SW 1271 (cell line): ENCODE measurements at regions not wholly inside any gene's neighbourhood (a gene's known extent, or its start where the extent isn't known, plus 50 kb on each side); places are given as distances from the start of the nearest gene placed in this dataset.

Experiments
- DNase-seq, 2 experiments: peaks; one replicate each; lab custom pipeline; 2025; lab: John Stamatoyannopoulos, UW

- no peak for DNase-seq
These were observed 127.5 kb upstream of the CYP1B1 start for GRCh38 chr2:38203446-38203810.

GRCh38 chr2:38202713-38203445 is 126.9 kb upstream of the CYP1B1 start:
- no peak for DNase-seq

GRCh38 chr2:38201784-38202183 is 125.8 kb upstream of the CYP1B1 start:
- DNase-seq = no peak

GRCh38 chr2:38200598-38200997 is 124.6 kb upstream of the CYP1B1 start:
- no peak for DNase-seq

GRCh38 chr2:38199127-38199526 is 123.2 kb upstream of the CYP1B1 start:
- no peak for DNase-seq

- no peak for DNase-seq
These were observed 118.8 kb upstream of the CYP1B1 start for GRCh38 chr2:38194751-38195150.

GRCh38 chr2:38192976-38193375 is 117.0 kb upstream of the CYP1B1 start:
- DNase-seq = no peak

GRCh38 chr2:38192046-38192445 is 116.1 kb upstream of the CYP1B1 start:
- DNase-seq = no peak

- DNase-seq = no peak
These were observed 115.6 kb upstream of the CYP1B1 start for GRCh38 chr2:38191516-38191915.

- no peak for DNase-seq
These were observed 114.7 kb upstream of the CYP1B1 start for GRCh38 chr2:38190542-38191218.

- DNase-seq = no peak
These were observed 111.6 kb upstream of the CYP1B1 start for GRCh38 chr2:38187541-38188011.

- DNase-seq = no peak
These were observed 109.1 kb upstream of the CYP1B1 start for GRCh38 chr2:38185012-38185491.

- no peak for DNase-seq
These were observed 106.6 kb upstream of the CYP1B1 start for GRCh38 chr2:38182492-38183003.

GRCh38 chr2:38181806-38182491 is 106.0 kb upstream of the CYP1B1 start:
- DNase-seq = no peak

GRCh38 chr2:38180754-38181153 is 104.8 kb upstream of the CYP1B1 start:
- no peak for DNase-seq

GRCh38 chr2:38178556-38179419 is 102.8 kb upstream of the CYP1B1 start:
- no peak for DNase-seq

GRCh38 chr2:38178119-38178518 is 102.2 kb upstream of the CYP1B1 start:
- DNase-seq = no peak

GRCh38 chr2:38176619-38177021 is 100.7 kb upstream of the CYP1B1 start:
- no peak for DNase-seq

- no peak for DNase-seq
These were observed 98.9 kb upstream of the CYP1B1 start for GRCh38 chr2:38174646-38175423.

GRCh38 chr2:38174131-38174530 is 98.2 kb upstream of the CYP1B1 start:
- DNase-seq = no peak

GRCh38 chr2:38173683-38174082 is 97.7 kb upstream of the CYP1B1 start:
- DNase-seq = no peak
